ENCODE measurements at regions not wholly inside any gene's neighbourhood (a gene's known extent, or its start where the extent isn't known, plus 50 kb on each side); places are given as distances from the start of the nearest gene placed in this dataset.

GRCh38 chr5:4058899-4059298 lies 463.3 kb downstream of the IRX1 start:
- intact Hi-C loops (cut with micrococcal nuclease), result no loop called here

DNA sequence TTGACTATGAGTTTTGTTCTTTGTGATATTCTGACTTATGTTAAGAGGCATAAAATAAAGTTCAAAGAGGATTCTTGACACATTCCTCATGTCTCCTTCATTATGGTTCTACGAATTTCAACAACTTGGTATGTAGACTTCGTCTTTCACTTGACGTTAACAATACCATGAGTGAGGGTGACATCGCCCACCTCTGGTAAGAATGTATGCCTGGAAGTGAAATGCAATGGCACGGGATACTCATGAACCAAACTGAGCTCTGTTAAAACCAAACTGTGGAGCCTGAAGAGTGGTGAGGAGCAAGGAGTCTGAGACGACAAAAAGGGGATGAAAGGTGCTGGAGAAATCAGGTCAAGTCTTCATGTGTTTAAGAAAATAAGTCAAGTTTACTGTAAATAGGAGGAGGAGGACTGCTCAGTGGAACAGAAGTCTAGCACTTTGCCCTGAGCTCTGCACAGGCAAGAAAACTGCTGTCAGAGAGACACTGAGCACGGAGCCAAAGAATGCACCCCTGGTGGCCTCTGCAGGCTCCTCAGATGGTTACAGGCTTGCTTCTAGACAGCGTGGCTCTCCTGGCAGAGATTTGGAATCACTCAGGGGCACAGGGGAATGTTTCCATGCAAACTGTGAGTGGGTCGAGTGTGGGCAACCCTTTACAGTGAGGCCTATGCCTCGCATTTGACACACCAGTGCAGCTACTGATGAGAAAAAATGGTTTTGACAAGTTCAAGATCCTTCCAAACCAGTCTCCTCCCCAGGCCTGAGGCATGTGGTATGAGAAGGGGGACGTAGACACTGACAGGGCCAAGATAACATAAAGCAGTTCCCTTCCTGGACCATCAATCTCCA lies 470.1 kb downstream of the IRX1 start:
- intact Hi-C loops (cut with micrococcal nuclease), result no loop called here

DNA sequence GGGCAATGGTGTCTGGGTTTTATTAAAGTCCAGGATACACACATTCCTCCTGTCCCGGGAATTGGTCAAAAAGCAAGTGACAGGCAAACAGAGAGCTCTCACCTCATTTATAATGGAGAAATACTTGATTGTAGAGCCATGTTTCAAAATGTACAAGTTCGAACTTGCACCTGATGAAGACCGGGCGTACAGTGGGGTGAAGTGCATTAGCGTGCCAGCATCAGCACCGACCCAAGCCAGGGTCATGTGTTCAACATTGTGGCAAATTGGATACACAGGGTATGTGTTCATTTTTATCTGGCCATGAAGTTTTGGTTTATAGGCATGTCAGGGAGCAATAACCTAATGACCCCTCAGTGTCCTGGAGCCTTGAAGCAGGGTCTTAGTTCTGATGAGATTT lies 472.5 kb downstream of the IRX1 start:
- intact Hi-C loops (cut with micrococcal nuclease), result no loop called here

DNA sequence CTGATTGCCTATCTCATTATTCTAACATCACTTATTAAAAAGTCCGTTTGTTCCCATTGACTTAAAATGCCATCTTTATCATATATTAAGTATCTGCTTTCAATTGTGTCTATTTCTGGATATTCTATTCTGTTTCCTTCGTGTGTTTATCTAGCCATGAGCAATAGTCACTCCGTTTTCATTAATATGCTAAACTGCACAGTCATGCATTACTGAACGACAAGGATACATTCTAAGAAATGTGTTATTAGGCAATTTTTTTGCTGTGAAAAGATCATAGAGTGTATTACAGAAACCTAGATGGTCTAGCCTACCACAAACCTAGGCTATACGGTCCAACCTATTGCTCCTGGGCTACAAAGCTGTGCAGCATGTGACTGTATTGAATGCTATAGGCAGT lies 482.9 kb downstream of the IRX1 start:
- intact Hi-C loops (cut with micrococcal nuclease), result no loop called here

DNA sequence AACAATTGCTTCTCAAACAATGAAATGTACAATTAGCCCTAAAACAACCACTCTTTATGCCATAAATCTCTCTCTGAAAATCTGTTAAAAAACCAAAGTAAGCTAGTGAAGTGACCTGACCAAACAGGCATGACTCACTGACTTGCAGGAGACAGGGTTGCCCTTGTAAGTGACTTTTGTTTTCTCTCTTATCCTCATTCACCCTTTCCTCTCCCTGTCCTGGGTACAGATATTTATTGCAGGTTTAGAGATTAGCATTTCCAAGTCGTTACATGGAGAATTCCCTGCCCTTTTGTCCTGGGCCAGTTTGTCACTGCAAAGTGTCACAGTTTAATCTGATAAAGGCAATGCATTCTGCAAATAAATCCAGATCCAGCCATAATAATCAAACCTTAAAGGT lies 484.2 kb downstream of the IRX1 start:
- intact Hi-C loops (cut with micrococcal nuclease), result loop anchor here (2.0 kb wide), 1 partner anchor 67 kb away; no protein-coding TSS in a partner anchor

- intact Hi-C loops (cut with micrococcal nuclease), result loop anchor here (2.0 kb wide), 1 partner anchor 68 kb away; no protein-coding TSS in a partner anchor
These were observed 484.7 kb downstream of the IRX1 start for GRCh38 chr5:4080370-4080769.

- intact Hi-C loops (cut with micrococcal nuclease), result loop anchor here (2.0 kb wide), 1 partner anchor 68 kb away; no protein-coding TSS in a partner anchor
These were observed 485.4 kb downstream of the IRX1 start for GRCh38 chr5:4081059-4081458.

- intact Hi-C loops (cut with micrococcal nuclease), result loop anchor here (2.0 kb wide), 1 partner anchor 69 kb away; no protein-coding TSS in a partner anchor
These were observed 485.8 kb downstream of the IRX1 start for GRCh38 chr5:4081466-4081865.

GRCh38 chr5:4082966-4083564 lies 487.4 kb downstream of the IRX1 start:
- intact Hi-C loops (cut with micrococcal nuclease), result no loop called here

DNA sequence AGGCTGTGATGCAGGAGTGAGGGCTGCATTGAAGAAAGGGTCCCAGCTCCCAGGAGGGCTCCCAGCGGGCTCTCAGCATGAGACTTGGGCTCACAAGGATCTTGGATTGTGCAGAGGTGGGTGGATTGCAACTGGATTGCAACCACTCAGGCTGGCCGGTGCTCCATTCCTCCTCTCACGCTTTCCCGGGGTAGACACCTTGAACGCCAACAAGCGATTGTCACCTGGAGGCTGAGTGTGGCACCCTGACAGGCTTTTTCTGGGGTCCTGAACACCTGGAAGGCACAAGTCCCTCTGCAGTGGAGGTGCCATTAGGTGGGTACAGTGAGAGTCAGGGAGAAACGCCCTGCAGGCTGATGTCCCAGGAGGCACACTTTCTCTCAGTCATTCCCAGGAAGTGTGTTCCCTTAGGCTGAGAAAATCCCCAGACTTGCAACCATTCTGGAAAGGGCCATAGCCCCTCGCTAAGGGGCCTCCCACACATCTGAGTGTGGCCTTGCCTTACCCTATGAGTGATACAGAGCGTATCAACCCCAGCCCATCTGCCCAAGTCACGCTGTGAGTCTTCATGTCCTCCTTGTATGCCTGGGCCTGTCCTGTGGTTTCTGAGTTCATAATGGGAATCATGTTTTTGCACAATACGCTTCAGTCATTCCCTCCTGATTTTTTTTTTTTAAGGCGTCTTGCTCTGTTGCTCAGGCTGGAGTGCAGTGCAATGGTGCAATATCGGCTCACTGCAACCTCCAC lies 488.1 kb downstream of the IRX1 start:
- intact Hi-C loops (cut with micrococcal nuclease), result no loop called here

- intact Hi-C loops (cut with micrococcal nuclease), result no loop called here
These were observed 490.4 kb downstream of the IRX1 start for GRCh38 chr5:4086081-4086480.

DNA sequence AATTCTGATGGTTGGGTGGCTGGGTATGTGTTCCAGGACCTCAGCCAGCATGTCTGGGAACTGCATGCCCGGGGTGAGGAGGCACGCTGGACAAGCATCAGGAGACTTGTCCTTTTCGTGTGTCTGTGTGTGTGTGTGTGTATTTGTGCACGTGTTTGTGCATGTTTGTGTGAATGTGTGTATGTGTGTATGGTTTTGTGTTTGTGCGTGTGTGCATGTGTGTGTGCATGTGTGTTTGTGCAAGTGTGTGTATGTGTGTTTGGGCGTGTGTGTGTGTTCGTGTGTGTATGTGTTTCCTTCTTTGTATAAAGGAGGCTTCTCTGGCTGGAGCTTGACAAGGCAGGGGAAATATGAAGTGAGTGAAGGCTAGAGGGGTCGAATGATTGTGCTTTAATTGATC lies 491.5 kb downstream of the IRX1 start:
- intact Hi-C loops (cut with micrococcal nuclease), result no loop called here

- intact Hi-C loops (cut with micrococcal nuclease), result no loop called here
These were observed 493.5 kb downstream of the IRX1 start for GRCh38 chr5:4089087-4089486.

DNA sequence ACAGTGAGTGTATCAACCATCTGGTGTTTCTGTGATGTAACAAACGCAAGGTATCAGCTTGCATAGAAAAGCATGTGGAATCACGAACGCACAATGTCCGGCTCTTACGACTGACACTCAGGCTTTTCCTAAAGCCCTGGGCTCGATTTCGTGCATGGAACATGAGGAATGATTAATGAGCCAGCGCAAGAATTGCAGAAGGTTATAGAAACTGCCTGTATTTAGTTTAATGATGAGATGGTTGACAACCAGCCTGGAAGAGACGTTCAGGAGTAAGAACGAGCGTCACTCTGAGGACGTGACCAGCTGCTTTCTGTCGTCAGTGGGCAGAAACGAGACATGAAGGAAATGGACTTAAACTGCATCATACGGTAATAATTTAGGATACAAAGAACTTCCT lies 497.6 kb downstream of the IRX1 start:
- intact Hi-C loops (cut with micrococcal nuclease), result no loop called here

DNA sequence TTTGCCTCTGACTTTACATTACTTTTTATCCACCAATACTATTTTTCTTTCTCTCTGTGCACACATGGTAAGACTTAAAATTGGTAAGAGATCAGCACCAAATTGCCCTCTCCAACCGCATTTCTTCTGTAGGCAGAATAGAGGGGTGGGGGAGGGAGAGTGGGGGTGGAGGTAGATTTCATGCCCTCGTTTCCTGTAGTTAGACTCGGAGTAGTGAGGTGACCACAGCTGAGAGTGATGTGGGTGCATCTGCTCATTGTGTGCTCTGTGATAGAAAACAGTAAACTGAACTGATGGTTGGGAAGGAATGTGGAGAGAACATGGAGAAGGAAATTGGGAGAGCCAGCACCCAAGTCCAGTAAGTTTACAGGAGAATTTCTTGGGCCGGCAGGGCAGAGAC lies 498.3 kb downstream of the IRX1 start:
- intact Hi-C loops (cut with micrococcal nuclease), result no loop called here

GRCh38 chr5:4095918-4096630 lies 500.4 kb downstream of the IRX1 start:
- intact Hi-C loops (cut with micrococcal nuclease), result no loop called here

GRCh38 chr5:4097199-4097598 lies 501.6 kb downstream of the IRX1 start:
- intact Hi-C loops (cut with micrococcal nuclease), result no loop called here

DNA sequence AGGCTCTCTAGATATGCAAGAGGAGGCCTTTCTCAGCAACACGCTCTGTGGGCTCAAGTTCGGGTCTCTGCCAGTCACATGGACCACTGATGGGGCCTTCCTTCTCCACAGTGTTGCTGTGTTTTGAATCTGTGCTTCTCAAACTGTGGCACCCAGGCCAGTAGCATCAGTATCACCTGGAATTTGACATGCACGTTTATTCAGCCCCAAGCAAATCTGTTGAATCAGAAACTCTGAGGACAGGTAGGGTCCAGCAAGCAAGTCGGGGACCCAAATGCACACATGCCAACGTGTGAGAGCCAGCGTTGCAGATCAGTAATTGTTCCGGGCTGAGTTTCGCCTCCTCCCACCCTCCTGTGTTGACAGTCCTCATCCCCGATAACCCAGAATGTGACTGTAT lies 502.6 kb downstream of the IRX1 start:
- intact Hi-C loops (cut with micrococcal nuclease), result no loop called here

DNA sequence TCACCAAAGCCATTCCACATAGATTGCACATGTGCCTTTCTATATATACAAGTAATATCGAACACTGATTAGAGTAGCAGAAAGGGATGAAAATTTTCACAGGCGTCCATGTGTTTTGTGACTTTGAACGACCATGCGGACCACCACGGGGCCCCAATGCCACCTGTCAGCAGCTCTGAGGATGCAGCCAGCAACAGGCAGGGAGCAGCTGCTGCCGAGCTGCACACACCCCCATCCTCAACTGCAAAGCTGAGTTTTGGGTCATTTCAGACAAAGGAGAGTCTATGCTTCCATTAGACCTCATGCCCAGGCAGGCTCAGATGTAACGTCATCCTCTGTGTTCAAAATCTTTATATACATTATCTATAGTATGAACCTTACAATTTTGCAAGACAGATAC lies 503.8 kb downstream of the IRX1 start:
- intact Hi-C loops (cut with micrococcal nuclease), result no loop called here

DNA sequence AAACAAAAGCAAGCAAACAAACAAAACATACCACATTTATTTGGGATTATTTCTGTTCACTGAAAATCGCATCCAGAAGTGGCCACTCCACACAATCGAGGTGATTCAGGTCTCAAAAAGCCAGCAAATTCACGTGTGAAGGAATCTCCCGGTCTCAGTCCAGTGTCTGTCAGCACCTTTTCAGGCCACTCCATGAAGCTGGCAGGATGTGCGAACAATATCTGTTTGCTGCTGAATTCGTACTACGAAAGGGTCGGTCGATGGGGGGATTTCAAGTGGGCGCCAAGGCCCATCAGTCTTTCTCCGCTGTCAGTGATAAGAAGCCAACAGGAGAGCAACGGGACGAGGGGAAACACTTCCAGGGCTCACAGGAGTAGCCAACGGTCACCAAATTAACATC lies 505.1 kb downstream of the IRX1 start:
- intact Hi-C loops (cut with micrococcal nuclease), result no loop called here

- intact Hi-C loops (cut with micrococcal nuclease), result no loop called here
These were observed 505.6 kb downstream of the IRX1 start for GRCh38 chr5:4101189-4101588.
